Trophoblast cell (in vitro differentiated cells and primary cell): ENCODE measurements at regions not wholly inside any gene's neighbourhood (a gene's known extent, or its start where the extent isn't known, plus 50 kb on each side); places are given as distances from the start of the nearest gene placed in this dataset.

Experiments used
- DNase-seq, 2 donors: peaks; one replicate each; pipeline ENCODE4 v3.0.0-alpha.2; 2016
- H2AFZ ChIP-seq: 2 replicates; pipeline ENCODE4 v1.6.1; 2013; ENCODE audit warnings: low read length, moderate library complexity, mild to moderate bottlenecking; ENCODE audit not compliant: insufficient read depth, poor library complexity
- H2AK5ac ChIP-seq: 2 replicates; pipeline ENCODE4 v1.6.1; 2013; ENCODE audit warnings: mild to moderate bottlenecking, low read length
- H2BK120ac ChIP-seq: 2 replicates; pipeline ENCODE4 v1.6.1; 2013; ENCODE audit warnings: low read length, mild to moderate bottlenecking, moderate library complexity; ENCODE audit not compliant: insufficient read depth, poor library complexity
- H2BK12ac ChIP-seq: 2 replicates; pipeline ENCODE4 v1.6.1; 2013; ENCODE audit warnings: mild to moderate bottlenecking, low read length, moderate library complexity
- H2BK5ac ChIP-seq: 2 replicates; pipeline ENCODE4 v1.6.1; 2013; ENCODE audit warnings: low read length, low read depth, moderate library complexity, mild to moderate bottlenecking; ENCODE audit not compliant: poor library complexity
- H3K14ac ChIP-seq: 2 replicates; pipeline ENCODE4 v1.6.1; 2013; ENCODE audit warnings: mild to moderate bottlenecking, low read length
- H3K18ac ChIP-seq: 2 replicates; pipeline ENCODE4 v1.6.1; 2013; ENCODE audit warnings: mild to moderate bottlenecking, low read length
- H3K23ac ChIP-seq: 2 replicates; pipeline ENCODE4 v1.6.1; 2013; ENCODE audit warnings: low read length
- H3K27ac ChIP-seq: 2 replicates; pipeline ENCODE4 v1.5.1; 2013; ENCODE audit warnings: low read depth, mild to moderate bottlenecking, inconsistent platforms, low read length, moderate library complexity
- H3K27me3 ChIP-seq: 2 replicates; pipeline ENCODE4 v1.6.1; 2013; ENCODE audit warnings: inconsistent platforms, mild to moderate bottlenecking, low read length, moderate library complexity; ENCODE audit not compliant: insufficient read depth
- H3K36me3 ChIP-seq, 2 experiments: 1 replicate in 1 of 2; 2 replicates in 1 of 2; pipeline ENCODE4 v1.6.1; 2013; ENCODE audit warnings: low read length in 2 of 2, mild to moderate bottlenecking in 2 of 2, moderate library complexity in 1 of 2; ENCODE audit not compliant: insufficient read depth in 2 of 2, control insufficient read depth in 1 of 2
- H3K4ac ChIP-seq: 2 replicates; pipeline ENCODE4 v1.6.1; 2013; ENCODE audit warnings: low read depth, mild to moderate bottlenecking, low read length, moderate library complexity
- H3K4me1 ChIP-seq, 2 experiments: 1 replicate in 1 of 2; 2 replicates in 1 of 2; pipeline ENCODE4 v1.6.1; 2013; ENCODE audit warnings: low read length in 2 of 2, mild to moderate bottlenecking in 2 of 2, moderate library complexity in 1 of 2; ENCODE audit not compliant: insufficient read depth in 2 of 2, control insufficient read depth in 1 of 2
- H3K4me2 ChIP-seq: 2 replicates; pipeline ENCODE4 v1.6.1; 2013; ENCODE audit warnings: inconsistent platforms, mild to moderate bottlenecking, low read length, moderate library complexity
- H3K4me3 ChIP-seq: 2 replicates; pipeline ENCODE4 v1.5.1; 2013; ENCODE audit warnings: mild to moderate bottlenecking, low read depth, low read length, inconsistent platforms
- H3K79me1 ChIP-seq: one replicate; pipeline ENCODE4 v1.6.1; 2013; ENCODE audit warnings: low read length
- H3K79me2 ChIP-seq: 2 replicates; pipeline ENCODE4 v1.6.1; 2013; ENCODE audit warnings: low read length, mild to moderate bottlenecking; ENCODE audit not compliant: control insufficient read depth, insufficient read depth, poor library complexity
- H3K9ac ChIP-seq: 2 replicates; pipeline ENCODE4 v1.6.1; 2013; ENCODE audit warnings: mild to moderate bottlenecking, low read length
- H3K9me3 ChIP-seq: 2 replicates; pipeline ENCODE4 v1.6.1; 2013; ENCODE audit warnings: low read depth, mild to moderate bottlenecking, control low read depth, inconsistent platforms, low read length; ENCODE audit not compliant: insufficient read depth
- H4K12ac ChIP-seq: 2 replicates; pipeline ENCODE4 v1.6.1; 2013; ENCODE audit warnings: low read depth, mild to moderate bottlenecking, low read length, moderate library complexity
- H4K8ac ChIP-seq: 2 replicates; pipeline ENCODE4 v1.6.1; 2013; ENCODE audit warnings: low read depth, mild to moderate bottlenecking, low read length, moderate library complexity
- H4K91ac ChIP-seq: one replicate; pipeline ENCODE4 v1.6.1; 2013; ENCODE audit warnings: low read depth, mild to moderate bottlenecking, low read length, moderate library complexity
- WGBS: extraction: QIAGEN DNeasy Blood & Tissue Kit; methylation state at CpG from one replicate; pipeline ENCODE4 v1.1.7; 2013; ENCODE audit warnings: missing lambda C conversion rate; ENCODE audit not compliant: insufficient read length, insufficient coverage; ENCODE audit errors: extremely low coverage; 5-methylcytosine and 5-hydroxymethylcytosine counted together

DNA sequence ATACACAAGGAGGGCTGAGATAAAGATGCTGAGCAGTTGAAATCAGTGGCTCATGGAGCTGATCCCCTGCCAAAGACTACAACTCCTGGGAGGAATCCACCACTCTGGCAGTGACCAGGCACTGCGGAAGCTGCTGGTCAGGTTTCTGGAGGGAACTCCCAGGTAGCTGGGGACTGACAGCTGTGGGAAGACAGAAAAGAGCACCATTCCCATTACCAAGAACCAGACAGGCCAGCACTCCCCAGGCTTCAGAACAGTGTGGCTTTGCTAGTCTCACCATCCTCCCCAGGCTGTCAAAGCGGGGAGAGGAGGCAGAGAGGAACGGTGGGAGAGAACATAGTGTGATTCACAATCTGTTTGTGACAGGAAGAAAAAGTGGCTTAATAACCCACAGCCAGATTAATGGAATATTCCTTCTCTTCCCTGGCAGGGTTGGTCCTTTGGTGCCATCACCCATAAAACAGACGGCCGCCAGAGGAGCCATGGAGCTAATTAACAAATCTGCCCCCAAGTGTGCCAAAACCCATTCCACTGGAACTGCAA lies 92.1 kb downstream of the MAB21L3 start:
- no peaks in the 10 kb centered on the region for H3K4me1 ChIP-seq
- no peak overlapping the region for H3K18ac ChIP-seq
- H3K14ac ChIP-seq: no peak overlapping the region
- whole genome bisulfite sequencing: no CpG with 5 or more reads among the region's 5 CpGs
- no peak overlapping the region for H2AFZ ChIP-seq
- H4K91ac ChIP-seq: no peak overlapping the region
- no peaks in the 10 kb centered on the region for H3K9me3 ChIP-seq
- H4K8ac ChIP-seq: no peak overlapping the region
- H3K27ac ChIP-seq: no peak overlapping the region
- H3K36me3 ChIP-seq: no peaks in the 10 kb centered on the region
- H2BK12ac ChIP-seq: no peak overlapping the region
- no peak for DNase-seq
- H3K79me2 ChIP-seq: no peaks in the 10 kb centered on the region
- H4K12ac ChIP-seq: no peak overlapping the region
- no peaks in the 10 kb centered on the region for H3K79me1 ChIP-seq
- no peaks in the 10 kb centered on the region for H3K27me3 ChIP-seq
- H2BK5ac ChIP-seq: no peak overlapping the region
- H3K9ac ChIP-seq: no peak overlapping the region
- no peak overlapping the region for H3K23ac ChIP-seq
- no peak overlapping the region for H3K4me2 ChIP-seq
- no peak overlapping the region for H3K4me3 ChIP-seq
- H3K4ac ChIP-seq: no peak overlapping the region
- H2BK120ac ChIP-seq: no peak overlapping the region
- H2AK5ac ChIP-seq: no peak overlapping the region

- no peak overlapping the region for H2BK12ac ChIP-seq
- no peaks in the 10 kb centered on the region for H3K27me3 ChIP-seq
- H4K8ac ChIP-seq: no peak overlapping the region
- H4K12ac ChIP-seq: no peak overlapping the region
- no peak overlapping the region for H3K4me2 ChIP-seq
- H2AFZ ChIP-seq: no peak overlapping the region
- H2BK120ac ChIP-seq: no peak overlapping the region
- no peaks in the 10 kb centered on the region for H3K9me3 ChIP-seq
- no peak overlapping the region for H3K4me3 ChIP-seq
- DNase-seq: no peak
- H4K91ac ChIP-seq: no peak overlapping the region
- H3K14ac ChIP-seq: no peak overlapping the region
- no peaks in the 10 kb centered on the region for H3K79me1 ChIP-seq
- no peaks in the 10 kb centered on the region for H3K4me1 ChIP-seq
- H2BK5ac ChIP-seq: no peak overlapping the region
- WGBS: no CpG with 5 or more reads among the region's 4 CpGs
- H3K79me2 ChIP-seq: no peaks in the 10 kb centered on the region
- H3K4ac ChIP-seq: no peak overlapping the region
- no peak overlapping the region for H2AK5ac ChIP-seq
- no peak overlapping the region for H3K23ac ChIP-seq
- no peak overlapping the region for H3K18ac ChIP-seq
- H3K9ac ChIP-seq: no peak overlapping the region
- H3K27ac ChIP-seq: no peak overlapping the region
- H3K36me3 ChIP-seq: no peaks in the 10 kb centered on the region
Observed at GRCh38 chr1:116203920-116204319, 92.7 kb downstream of the MAB21L3 start.

DNA sequence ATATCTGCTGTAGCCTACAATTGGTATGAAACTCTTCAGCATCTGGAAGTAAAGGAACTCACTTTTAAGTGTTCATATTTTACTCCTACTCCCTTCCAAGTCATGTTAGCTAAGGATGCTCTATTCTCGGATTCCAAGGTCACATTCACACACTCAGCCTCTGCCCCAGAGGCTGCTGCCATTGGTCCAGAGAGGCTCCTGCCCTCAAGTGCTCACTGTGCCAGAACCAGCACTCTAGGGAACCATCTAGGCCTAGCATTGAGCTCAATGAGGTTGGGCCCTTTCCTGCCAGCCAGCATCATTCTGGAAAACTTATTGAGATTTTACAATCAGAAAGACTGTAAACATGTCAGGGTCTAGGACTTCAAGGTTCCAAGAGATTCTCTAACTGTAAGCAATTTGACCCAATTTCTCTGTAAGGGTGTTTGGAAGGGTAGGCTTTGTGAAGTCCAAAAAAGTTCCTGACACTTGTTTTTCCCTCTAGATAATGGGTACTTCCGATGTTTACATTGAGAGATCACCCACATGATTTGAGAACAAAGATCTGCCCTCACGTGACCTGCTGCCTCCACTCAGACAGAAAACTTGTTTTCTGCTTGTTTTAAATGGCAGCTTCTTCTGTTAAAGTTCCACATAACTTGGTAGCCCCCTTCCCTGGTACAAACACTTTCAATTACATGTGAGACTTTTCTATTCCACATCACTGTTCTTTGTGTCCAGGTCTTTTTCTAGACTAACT lies 94.9 kb downstream of the MAB21L3 start:
- Histone ChIP-seq H3K36me3 (no peaks in the 10 kb centered on the region), H3K14ac (no peak overlapping the region), H3K9me3 (no peaks in the 10 kb centered on the region), H3K27ac (no peak overlapping the region), H2BK120ac (no peak overlapping the region), H3K9ac (no peak overlapping the region), H3K23ac (no peak overlapping the region), H4K8ac (no peak overlapping the region), H4K91ac (no peak overlapping the region), H2AK5ac (no peak overlapping the region), H3K4me1 (no peaks in the 10 kb centered on the region), H3K4ac (no peak overlapping the region), H3K4me3 (no peak overlapping the region), H2BK5ac (no peak overlapping the region), H3K27me3 (no peaks in the 10 kb centered on the region), H3K79me2 (no peaks in the 10 kb centered on the region), H4K12ac (no peak overlapping the region), H3K79me1 (no peaks in the 10 kb centered on the region), H3K18ac (no peak overlapping the region), H2BK12ac (no peak overlapping the region), H3K4me2 (no peak overlapping the region), H2AFZ (no peak overlapping the region)
- no peak for DNase-seq
- no CpG with 5 or more reads among the region's 3 CpGs for WGBS

- Histone ChIP-seq H3K4me2 (no peak overlapping the region), H4K8ac (no peak overlapping the region), H3K27me3 (no peaks in the 10 kb centered on the region), H3K4ac (no peak overlapping the region), H3K9ac (no peak overlapping the region), H3K4me3 (no peak overlapping the region), H2BK12ac (no peak overlapping the region), H2AK5ac (no peak overlapping the region), H4K12ac (no peak overlapping the region), H3K27ac (no peak overlapping the region), H4K91ac (no peak overlapping the region), H3K14ac (no peak overlapping the region), H2AFZ (no peak overlapping the region), H3K4me1 (no peaks in the 10 kb centered on the region), H3K18ac (no peak overlapping the region), H3K36me3 (no peaks in the 10 kb centered on the region), H2BK120ac (no peak overlapping the region), H3K9me3 (peaks cover 4% of the 10 kb centered on the region), H3K79me1 (no peaks in the 10 kb centered on the region), H3K23ac (no peak overlapping the region), H2BK5ac (no peak overlapping the region), H3K79me2 (no peaks in the 10 kb centered on the region)
- DNase-seq: no peak
- WGBS: no CpG with 5 or more reads among the region's 4 CpGs
Observed at GRCh38 chr1:116207126-116207735, 96.0 kb downstream of the MAB21L3 start.
